ENCODE measurements at regions not wholly inside any gene's neighbourhood (a gene's known extent, or its start where the extent isn't known, plus 50 kb on each side); places are given as distances from the start of the nearest gene placed in this dataset.

DNA sequence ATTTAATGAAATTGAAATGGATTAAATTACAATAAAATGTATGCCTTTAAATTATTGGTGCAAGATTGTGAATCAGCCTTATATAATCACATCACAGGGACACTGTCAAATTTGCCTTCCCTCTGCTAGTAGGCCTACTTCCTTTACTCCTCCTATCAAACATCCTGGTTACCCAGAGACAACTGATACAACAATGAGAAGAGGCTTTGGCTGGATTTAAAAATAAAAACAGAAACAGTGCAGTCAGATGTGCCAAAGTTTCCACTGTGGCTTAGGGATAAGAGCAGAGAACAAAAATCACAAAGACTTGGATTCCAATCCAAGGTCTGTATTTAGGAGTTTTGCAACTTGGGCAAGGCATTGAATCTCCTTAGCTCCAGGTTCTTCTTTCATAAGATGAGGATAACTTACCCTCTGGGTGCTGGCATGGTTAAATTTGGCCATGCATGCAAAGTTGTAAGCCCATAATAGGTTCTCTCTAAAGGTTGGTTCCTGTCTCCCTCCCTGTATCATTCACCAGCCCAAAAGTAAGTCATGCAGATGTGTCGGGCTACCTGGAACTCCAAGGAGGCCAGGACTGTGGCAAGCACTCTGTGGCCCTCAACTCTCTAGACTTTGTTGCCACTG, 99.3 kb upstream of the LRATD1 start:
- DNase-seq: no peak
- no peak overlapping the region for H2BK5ac ChIP-seq (ENCODE audit: insufficient read length, low read length)
- no peak overlapping the region for H2BK120ac ChIP-seq (ENCODE audit: low read depth, low read length, poor library complexity, severe bottlenecking)
- peaks cover 2% of the 10 kb centered on the region; the same call in 1 of the 2 replicates for H3K27me3 Mint-ChIP-seq (ENCODE audit: low read depth)
- H2BK20ac ChIP-seq (ENCODE audit: low read depth, low read length, poor library complexity, severe bottlenecking): no peak overlapping the region
- H3K27me3 ChIP-seq (ENCODE audit: insufficient read depth, low read length): no peaks in the 10 kb centered on the region
- H3K56ac ChIP-seq (ENCODE audit: insufficient read length, low read depth, low read length): no peak overlapping the region
- no peak overlapping the region for H2AK5ac ChIP-seq (ENCODE audit: insufficient read length, low read length)
- H3K4me2 ChIP-seq (ENCODE audit: insufficient read depth, insufficient read length, low read length): no peak overlapping the region
- H3K23ac ChIP-seq (ENCODE audit: insufficient read length, low read depth, low read length): no peak overlapping the region
- H3K4me1 Mint-ChIP-seq: no peaks in the 10 kb centered on the region
- H3K9me3 ChIP-seq (ENCODE audit: control insufficient read depth, low read depth, low read length): no peaks in the 10 kb centered on the region
- H3K27ac ChIP-seq (ENCODE audit: insufficient read length, low read depth, low read length): no peak overlapping the region
- no peak overlapping the region for H2BK15ac ChIP-seq (ENCODE audit: low read depth, low read length)
- no peak overlapping the region for H3K18ac ChIP-seq (ENCODE audit: insufficient read length, low read depth, low read length)
- no peak overlapping the region for H2AFZ ChIP-seq (ENCODE audit: low read length)
- TF ChIP-seq CTCF (conservative IDR thresholded peaks at IDR 0.05): no peak
- no peak overlapping the region for H3T11ph ChIP-seq (ENCODE audit: low read length)
- no peak overlapping the region for H3K4ac ChIP-seq (ENCODE audit: low read depth, low read length)
- no peak overlapping the region for H3K9ac ChIP-seq (ENCODE audit: extremely low read depth, insufficient read length, low read length)
- H3K27ac Mint-ChIP-seq: no peak overlapping the region
- no peaks in the 10 kb centered on the region for H4K20me1 ChIP-seq (ENCODE audit: control insufficient read depth, insufficient read depth, insufficient read length)
- H3K79me2 ChIP-seq (ENCODE audit: insufficient read depth, low read length): no peaks in the 10 kb centered on the region
- no peak overlapping the region for H4K8ac ChIP-seq (replicated peaks; ENCODE audit: insufficient read length, low read depth, low read length)
- no peaks in the 10 kb centered on the region for H3K4me1 ChIP-seq (ENCODE audit: insufficient read depth, low read length)
- no peaks in the 10 kb centered on the region for H3K23me2 ChIP-seq (ENCODE audit: insufficient read length, low read depth, low read length, poor library complexity, severe bottlenecking)
- no peak overlapping the region for H3K14ac ChIP-seq (ENCODE audit: insufficient read depth, low read length)
- H3K4me3 Mint-ChIP-seq: no peak overlapping the region
- H4K5ac ChIP-seq (ENCODE audit: insufficient read length, low read depth, low read length): no peak overlapping the region
- H4K91ac ChIP-seq (ENCODE audit: insufficient read length, low read depth, low read length): no peak overlapping the region
- H3K79me1 ChIP-seq (ENCODE audit: insufficient read depth, low read depth, low read length, poor library complexity, severe bottlenecking): no peaks in the 10 kb centered on the region
- no peaks in the 10 kb centered on the region for H3K9me3 Mint-ChIP-seq
- WGBS (ENCODE audit: extremely low coverage, insufficient read length, low lambda C conversion rate): no CpG with 5 or more reads among the region's 1 CpG
- H3K36me3 Mint-ChIP-seq (ENCODE audit: insufficient read depth in 1 of 3, low read depth in 3 of 3): no peaks in the 10 kb centered on the region
- H2BK12ac ChIP-seq (ENCODE audit: insufficient read length, low read depth, low read length): no peak overlapping the region
